Thyroid gland (tissue), 4 donors: ENCODE measurements at regions not wholly inside any gene's neighbourhood (a gene's known extent, or its start where the extent isn't known, plus 50 kb on each side); places are given as distances from the start of the nearest gene placed in this dataset.

Source experiments
- DNase-seq, 2 donors: peaks; one replicate each; pipeline ENCODE4 v3.0.0-alpha.2; 2019
- H3K27ac ChIP-seq, 3 donors: fragments of 200-600 bp; sonication (generic); 1 replicate in 2 of 3; 2 replicates in 1 of 3; pipeline ENCODE4 v1.5.1; 2016 to 2019; ENCODE audit warnings: mild to moderate bottlenecking in 1 of 3, moderate library complexity in 1 of 3
- H3K27me3 ChIP-seq: fragments of 200-600 bp; sonication (generic); one replicate; pipeline ENCODE4 v1.5.1; 2019
- H3K36me3 ChIP-seq, 2 donors: fragments of 200-600 bp; sonication (generic); one replicate each; pipeline ENCODE4 v1.5.1; 2016 to 2019
- H3K4me1 ChIP-seq, 2 donors: fragments of 200-600 bp; sonication (generic); one replicate each; pipeline ENCODE4 v1.5.1; 2017 to 2019
- H3K4me3 ChIP-seq, 3 donors: fragments of 200-600 bp; sonication (generic); replicated peaks in 1 of 3; 1 replicate in 2 of 3; 2 replicates in 1 of 3; pipeline ENCODE4 v1.5.1; 2016; ENCODE audit warnings: mild to moderate bottlenecking in 1 of 3
- H3K9me3 ChIP-seq: fragments of 200-600 bp; sonication (generic); one replicate; pipeline ENCODE4 v1.5.1; 2017
- CTCF ChIP-seq, 6 experiments: fragments of 200-600 bp in 3 of 6; fragments of 450-650 bp in 3 of 6; sonication (generic) in 3 of 6; IDR thresholded peaks; one replicate each; pipeline ENCODE4 v1.5.1; 2016 to 2019; ENCODE audit warnings: antibody characterized with exemption in 6 of 6, mild to moderate bottlenecking in 2 of 6, inconsistent platforms in 1 of 6, moderate library complexity in 1 of 6
- POLR2A ChIP-seq, 2 donors: fragments of 450-650 bp; IDR thresholded peaks; one replicate each; pipeline ENCODE4 v1.6.1; 2017; ENCODE audit warnings: antibody characterized with exemption in 2 of 2, mild to moderate bottlenecking in 2 of 2, moderate library complexity in 1 of 2
- WGBS, 2 donors: methylation state at CpG; one replicate each; pipeline ENCODE4 v1.1.5; 2017; 5-methylcytosine and 5-hydroxymethylcytosine counted together
- intact Hi-C: fragments of 100-400 bp; cut with DNase I; formaldehyde crosslinking; loops from one replicate; pipeline ENCODE4 v1.15.1; 2023

- no peaks in the 10 kb centered on the region for H3K27me3 ChIP-seq
- intact Hi-C loops, result no loop called here
- no peak overlapping the region for H3K4me3 ChIP-seq
- WGBS, 2 donors, result 88 to 89% methylated on average over 1 of the region's 1 CpG
- H3K36me3 ChIP-seq, result no peaks in the 10 kb centered on the region
- no peak for DNase-seq
- no peaks in the 10 kb centered on the region for H3K9me3 ChIP-seq
- H3K4me1 ChIP-seq, result no peaks in the 10 kb centered on the region
- no peak for TF ChIP-seq CTCF (IDR thresholded peaks at IDR 0.05)
- no peak for TF ChIP-seq POLR2A (IDR thresholded peaks at IDR 0.05)
- no peak overlapping the region for H3K27ac ChIP-seq
These were observed 1070.3 kb downstream of the STIM2 start for GRCh38 chr4:27930976-27931375.

GRCh38 chr4:27931584-27931983 is 1070.9 kb downstream of the STIM2 start:
- TF ChIP-seq POLR2A (IDR thresholded peaks at IDR 0.05) (no peak), CTCF (IDR thresholded peaks at IDR 0.05) (no peak)
- intact Hi-C loops, result no loop called here
- no peak for DNase-seq

DNA sequence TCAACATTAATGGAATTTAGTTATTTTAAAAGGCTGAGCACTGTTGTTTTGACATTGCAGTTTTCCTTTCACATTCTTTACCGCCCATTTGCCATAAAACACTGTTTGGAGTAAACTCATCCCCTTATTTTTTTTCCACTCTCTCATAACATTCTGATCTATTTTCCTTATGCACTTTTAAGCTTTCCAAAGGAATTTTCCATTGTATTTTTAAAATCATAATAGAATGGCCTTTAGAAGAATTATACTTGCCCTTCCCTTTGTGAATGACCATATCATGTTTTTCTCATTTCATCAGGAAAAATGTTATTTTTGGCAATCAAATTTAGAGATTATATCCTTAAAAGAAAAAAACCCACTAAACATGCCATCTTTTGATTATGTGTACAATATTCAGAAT is 1074.2 kb downstream of the STIM2 start:
- Histone ChIP-seq H3K27me3 (no peaks in the 10 kb centered on the region), H3K27ac (no peak overlapping the region), H3K4me1 (no peaks in the 10 kb centered on the region), H3K9me3 (no peaks in the 10 kb centered on the region), H3K4me3 (no peak overlapping the region), H3K36me3 (no peaks in the 10 kb centered on the region)
- intact Hi-C loops, result no loop called here
- 72 to 79% methylated on average over 1 of the region's 1 CpG for WGBS, 2 donors
- TF ChIP-seq POLR2A (IDR thresholded peaks at IDR 0.05) (no peak), CTCF (IDR thresholded peaks at IDR 0.05) (no peak)
- DNase-seq, result no peak

More at GRCh38 chr4:27931584-27931983, 1070.9 kb downstream of the STIM2 start:
- Histone ChIP-seq H3K27me3 (no peaks in the 10 kb centered on the region), H3K27ac (no peak overlapping the region), H3K4me1 (no peaks in the 10 kb centered on the region), H3K4me3 (no peak overlapping the region), H3K36me3 (no peaks in the 10 kb centered on the region), H3K9me3 (no peaks in the 10 kb centered on the region)
- 51 to 74% methylated on average over 1 of the region's 1 CpG for WGBS, 2 donors

- 82 to 95% methylated on average over 1 of the region's 1 CpG for WGBS, 2 donors
- no peaks in the 10 kb centered on the region for H3K4me1 ChIP-seq
- TF ChIP-seq POLR2A (IDR thresholded peaks at IDR 0.05) (no peak), CTCF (IDR thresholded peaks at IDR 0.05) (no peak)
- H3K4me3 ChIP-seq, result no peak overlapping the region
- H3K27me3 ChIP-seq, result no peaks in the 10 kb centered on the region
- no peak for DNase-seq
- intact Hi-C loops, result no loop called here
- no peaks in the 10 kb centered on the region for H3K36me3 ChIP-seq
- H3K27ac ChIP-seq, result no peak overlapping the region
- H3K9me3 ChIP-seq, result no peaks in the 10 kb centered on the region
These were observed 1086.2 kb downstream of the STIM2 start for GRCh38 chr4:27946799-27947198.

GRCh38 chr4:27947302-27947701 is 1086.7 kb downstream of the STIM2 start:
- TF ChIP-seq CTCF (IDR thresholded peaks at IDR 0.05) (no peak), POLR2A (IDR thresholded peaks at IDR 0.05) (no peak)
- no peaks in the 10 kb centered on the region for H3K4me1 ChIP-seq
- H3K4me3 ChIP-seq, result no peak overlapping the region
- no peak for DNase-seq
- WGBS, 2 donors, result 84 to 86% methylated on average over 2 of the region's 2 CpGs
- H3K9me3 ChIP-seq, result no peaks in the 10 kb centered on the region
- intact Hi-C loops, result no loop called here
- no peaks in the 10 kb centered on the region for H3K36me3 ChIP-seq
- no peaks in the 10 kb centered on the region for H3K27me3 ChIP-seq
- no peak overlapping the region for H3K27ac ChIP-seq
